Stomach (tissue), 8 donors: ENCODE measurements at regions not wholly inside any gene's neighbourhood (a gene's known extent, or its start where the extent isn't known, plus 50 kb on each side); places are given as distances from the start of the nearest gene placed in this dataset.

Experiments
- DNase-seq, 2 donors: peaks; one replicate each; pipeline versions ENCODE4 v3.0.0 to v3.0.0-alpha.2; 2013 to 2019
- H3K27ac ChIP-seq, 5 donors: fragments of 200-600 bp in 4 of 5; sonication (generic) in 4 of 5; one replicate each; pipeline ENCODE4 v1.5.1; 2013 to 2019; ENCODE audit warnings: mild to moderate bottlenecking in 1 of 5, moderate library complexity in 1 of 5
- H3K27me3 ChIP-seq, 3 donors: fragments of 200-600 bp; sonication (generic); one replicate each; pipeline ENCODE4 v1.5.1; 2017 to 2019; ENCODE audit warnings: mixed run types in 1 of 3
- H3K36me3 ChIP-seq, 4 donors: fragments of 200-600 bp; sonication (generic); 1 replicate in 3 of 4; 2 replicates in 1 of 4; pipeline ENCODE4 v1.5.1; 2016 to 2019
- H3K4me1 ChIP-seq, 4 donors: fragments of 200-600 bp; sonication (generic); one replicate each; pipeline ENCODE4 v1.5.1; 2016 to 2019
- H3K4me3 ChIP-seq, 4 donors: fragments of 200-600 bp; sonication (generic) in 3 of 4; one replicate each; pipeline ENCODE4 v1.5.1; 2016 to 2019; ENCODE audit warnings: mild to moderate bottlenecking in 1 of 4
- H3K9me3 ChIP-seq, 4 donors: fragments of 200-600 bp; sonication (generic); one replicate each; pipeline ENCODE4 v1.5.1; 2016 to 2019
- CTCF ChIP-seq, 7 experiments: fragments of 450-650 bp in 4 of 7; fragments of 200-600 bp in 3 of 7; sonication (generic) in 3 of 7; IDR thresholded peaks; one replicate each; pipeline ENCODE4 v1.5.1; 2016 to 2019; ENCODE audit warnings: antibody characterized with exemption in 7 of 7, control low read depth in 2 of 7, mild to moderate bottlenecking in 1 of 7
- EP300 ChIP-seq: sonication (generic); formaldehyde crosslinking; IDR thresholded peaks from one replicate; pipeline ENCODE4 v1.6.1; 2017; ENCODE audit warnings: antibody characterized with exemption
- POLR2A ChIP-seq, 4 donors: fragments of 450-650 bp; IDR thresholded peaks; one replicate each; pipeline ENCODE4 v1.6.1; 2016; ENCODE audit warnings: antibody characterized with exemption in 4 of 4, control low read depth in 2 of 4, mild to moderate bottlenecking in 1 of 4, moderate library complexity in 1 of 4
- POLR2AphosphoS5 ChIP-seq, 3 donors: sonication (generic); formaldehyde crosslinking; IDR thresholded peaks; one replicate each; pipeline ENCODE4 v1.6.1; 2016; ENCODE audit warnings: antibody characterized with exemption in 3 of 3
- WGBS, 5 donors: extraction: QIAGEN DNeasy Blood & Tissue Kit in 3 of 5; methylation state at CpG; one replicate each; pipeline versions ENCODE4 v1.1.5 to v1.1.7; 2013 to 2018; 5-methylcytosine and 5-hydroxymethylcytosine counted together
- intact Hi-C: fragments of 100-400 bp; cut with DNase I; formaldehyde crosslinking; loops from one replicate; pipeline ENCODE4 v1.15.1; 2023; ENCODE audit warnings: low total_unique reads
- donor health status: healthy with polysubstance abuse.
- donor health status: Bipolar disorder and iron deficiency.
- donor health status: healthy.

GRCh38 chr11:109023036-109023435 is 358.2 kb downstream of the DDX10 start:
- TF ChIP-seq CTCF (IDR thresholded peaks at IDR 0.05) (no peak), EP300 (no peak), POLR2A (IDR thresholded peaks at IDR 0.05) (no peak), POLR2AphosphoS5 (IDR thresholded peaks at IDR 0.05) (no peak)
- WGBS, 5 donors = 70 to 85% (median 82%) methylated on average over 2 of the region's 2 CpGs
- Histone ChIP-seq H3K4me3 (no peak overlapping the region), H3K4me1 (no peaks in the 10 kb centered on the region), H3K27ac (no peak overlapping the region), H3K9me3 (peaks cover 0 to 13% (median 5%) of the 10 kb centered on the region in 4 donors), H3K36me3 (no peaks in the 10 kb centered on the region), H3K27me3 (no peaks in the 10 kb centered on the region)
- intact Hi-C loops = no loop called here
- DNase-seq = no peak

- no peak for TF ChIP-seq EP300
- no peak for TF ChIP-seq POLR2A (IDR thresholded peaks at IDR 0.05)
- TF ChIP-seq POLR2AphosphoS5 (IDR thresholded peaks at IDR 0.05) = no peak
- TF ChIP-seq CTCF (IDR thresholded peaks at IDR 0.05) = no peak
- no peaks in the 10 kb centered on the region for H3K27me3 ChIP-seq
- H3K36me3 ChIP-seq = no peaks in the 10 kb centered on the region
- no peaks in the 10 kb centered on the region for H3K4me1 ChIP-seq
- 29 to 37% (median 32%) methylated on average over 1 of the region's 1 CpG for WGBS, 5 donors
- no peak overlapping the region for H3K27ac ChIP-seq
- no peak for DNase-seq
- intact Hi-C loops = no loop called here
- no peak overlapping the region for H3K4me3 ChIP-seq
- peaks cover 0 to 13% (median 5%) of the 10 kb centered on the region in 4 donors for H3K9me3 ChIP-seq
Measured at GRCh38 chr11:109026891-109027489, 362.1 kb downstream of the DDX10 start.

GRCh38 chr11:109027851-109028250 is 363.0 kb downstream of the DDX10 start:
- Histone ChIP-seq H3K27me3 (no peaks in the 10 kb centered on the region), H3K36me3 (no peaks in the 10 kb centered on the region), H3K4me3 (no peak overlapping the region), H3K27ac (no peak overlapping the region), H3K9me3 (peaks cover 0 to 13% (median 5%) of the 10 kb centered on the region in 4 donors), H3K4me1 (no peaks in the 10 kb centered on the region)
- intact Hi-C loops = no loop called here
- no peak for DNase-seq
- TF ChIP-seq POLR2A (IDR thresholded peaks at IDR 0.05) (no peak), POLR2AphosphoS5 (IDR thresholded peaks at IDR 0.05) (no peak), EP300 (no peak), CTCF (IDR thresholded peaks at IDR 0.05) (no peak)
- 38 to 52% (median 44%) methylated on average over 2 of the region's 2 CpGs for WGBS, 5 donors

- no peak for DNase-seq
- Histone ChIP-seq H3K27ac (no peak overlapping the region), H3K9me3 (peaks cover 0 to 4% (median 2%) of the 10 kb centered on the region in 4 donors), H3K27me3 (no peaks in the 10 kb centered on the region), H3K36me3 (no peaks in the 10 kb centered on the region), H3K4me1 (no peaks in the 10 kb centered on the region), H3K4me3 (no peak overlapping the region)
- TF ChIP-seq POLR2A (IDR thresholded peaks at IDR 0.05) (no peak), CTCF (IDR thresholded peaks at IDR 0.05) (no peak), POLR2AphosphoS5 (IDR thresholded peaks at IDR 0.05) (no peak), EP300 (no peak)
- intact Hi-C loops = no loop called here
- WGBS, 5 donors = 43 to 63% (median 55%) methylated on average over 5 of the region's 5 CpGs
Measured at GRCh38 chr11:109029927-109030326, 365.1 kb downstream of the DDX10 start.
